HK-2 (cell line): ENCODE measurements at regions not wholly inside any gene's neighbourhood (a gene's known extent, or its start where the extent isn't known, plus 50 kb on each side); places are given as distances from the start of the nearest gene placed in this dataset.
"Not testable (repeated sequence)": the region's sequence is repeated elsewhere in the genome, so short reads cannot be mapped to it uniquely, and the experiment has no call there.

ENCODE experiments used
- DNase-seq: peaks from one replicate; pipeline ENCODE4 v3.0.0-alpha.2; 2018; ENCODE audit not compliant: unreplicated experiment

DNA sequence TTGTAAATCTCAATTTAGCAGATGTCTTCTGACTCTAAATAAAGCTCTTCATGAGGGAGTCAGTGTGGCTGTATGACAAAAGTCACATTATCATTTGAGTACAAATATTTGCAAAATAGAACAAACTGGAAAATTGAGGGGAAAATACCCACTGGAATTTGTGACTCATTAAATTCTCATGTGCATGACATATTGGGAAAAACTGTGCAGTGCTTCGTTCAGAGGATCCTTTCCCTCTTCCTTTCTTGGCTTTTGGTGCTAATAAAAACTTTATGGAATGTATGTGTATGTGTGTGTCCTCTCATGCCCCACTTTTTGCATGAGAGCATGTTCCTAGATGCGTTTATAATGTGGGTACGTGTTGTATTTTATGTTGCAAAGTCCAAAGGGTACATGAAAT is 267.8 kb downstream of the KTN1 start:
- DNase-seq: no peak

DNA sequence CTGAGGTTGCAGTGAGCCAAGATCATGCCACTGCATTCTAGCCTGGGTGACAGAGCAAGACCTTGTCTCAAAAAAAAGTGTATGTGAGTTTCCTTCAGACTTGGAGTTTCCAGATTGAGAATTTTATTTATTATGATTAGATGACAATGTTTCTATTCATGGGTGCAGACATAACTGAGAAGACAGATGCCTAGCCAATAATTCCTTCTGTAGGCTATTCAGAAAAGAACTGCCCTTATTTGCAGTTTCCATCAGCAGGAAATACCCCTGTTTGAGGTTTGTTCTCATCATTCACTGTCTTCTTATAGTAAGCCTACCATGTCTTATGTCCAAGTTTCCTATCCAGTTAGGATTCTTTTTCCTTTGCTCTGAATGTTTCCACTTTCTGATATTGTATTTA is 269.0 kb downstream of the KTN1 start:
- DNase-seq: no peak

DNA sequence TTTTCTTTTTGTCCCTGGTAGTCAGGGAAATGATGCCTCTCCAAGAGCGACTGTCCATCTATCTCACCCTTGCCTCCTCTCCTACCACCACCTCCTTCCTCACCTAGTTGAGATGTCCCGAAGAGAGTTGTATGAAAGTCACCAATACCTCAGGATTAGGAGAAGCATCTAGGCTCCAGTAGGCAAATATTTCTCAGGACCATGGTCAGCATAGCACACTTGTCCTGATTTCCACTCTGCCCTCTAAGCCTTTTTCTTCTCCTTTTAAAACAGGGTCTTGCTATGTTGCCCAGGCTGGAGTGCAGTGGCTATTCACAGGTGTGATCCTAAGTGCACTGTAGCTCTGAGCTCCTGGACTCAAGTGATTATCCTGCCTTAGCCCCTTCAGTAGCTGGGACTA is 268.4 kb upstream of the PELI2 start:
- no peak for DNase-seq

DNA sequence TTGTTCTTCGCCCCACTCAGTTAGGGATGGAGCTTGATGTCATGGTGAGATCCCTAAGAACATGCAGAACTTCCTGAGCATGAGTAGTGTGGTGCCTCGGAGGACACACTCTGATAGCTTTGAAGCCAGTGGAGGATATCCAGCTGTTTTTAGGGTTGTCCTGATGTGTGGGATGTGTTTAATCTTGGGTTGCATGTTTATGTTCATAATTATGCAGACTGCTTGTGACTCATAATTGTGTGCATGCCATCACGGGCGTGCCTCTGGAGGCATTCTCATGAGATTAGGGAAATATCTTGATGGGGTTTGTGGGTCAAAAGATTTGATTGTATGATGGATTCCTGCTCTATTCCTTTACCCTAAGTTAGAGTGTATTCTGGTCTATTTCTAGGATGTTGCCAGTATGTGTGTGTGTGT is 267.4 kb upstream of the PELI2 start:
- DNase-seq: no peak

DNA sequence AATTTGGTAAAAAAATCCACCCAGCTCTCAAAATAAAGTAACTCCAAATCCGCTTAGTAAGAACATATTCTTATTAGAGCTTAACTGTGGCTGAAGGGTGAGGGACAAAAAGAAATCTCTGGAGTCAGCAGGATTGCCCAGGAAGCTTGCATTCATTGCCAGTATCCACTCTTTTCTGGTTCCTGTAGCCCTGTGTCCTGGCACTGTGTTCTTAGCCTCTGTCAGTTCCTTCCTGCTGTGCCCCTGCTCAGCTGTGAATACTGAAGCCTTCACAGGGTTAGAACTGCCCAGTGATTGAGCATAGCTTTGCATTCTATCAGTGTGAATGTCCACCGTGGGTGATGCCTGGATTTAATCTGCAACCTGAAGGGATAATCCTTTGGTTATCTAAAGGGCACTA is 266.9 kb upstream of the PELI2 start:
- DNase-seq: no peak

DNA sequence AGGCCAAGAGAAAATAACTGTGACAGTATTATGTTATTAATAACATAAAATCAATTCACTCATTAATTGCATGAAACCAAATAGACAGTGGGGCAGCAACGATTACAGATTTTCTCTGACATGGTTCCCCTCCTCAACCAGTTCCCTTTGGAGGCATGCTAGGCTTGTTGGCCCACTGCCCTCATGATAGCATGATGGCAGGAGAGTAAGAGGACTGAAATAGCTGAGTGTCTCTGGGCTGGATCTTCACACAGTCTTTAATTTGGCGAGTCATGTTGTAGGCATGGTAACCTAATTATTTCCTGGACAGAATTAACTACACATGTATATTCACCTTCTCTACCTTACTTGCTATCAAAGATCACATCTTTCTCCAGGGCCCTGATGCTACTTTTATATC is 266.2 kb upstream of the PELI2 start:
- no peak for DNase-seq

DNA sequence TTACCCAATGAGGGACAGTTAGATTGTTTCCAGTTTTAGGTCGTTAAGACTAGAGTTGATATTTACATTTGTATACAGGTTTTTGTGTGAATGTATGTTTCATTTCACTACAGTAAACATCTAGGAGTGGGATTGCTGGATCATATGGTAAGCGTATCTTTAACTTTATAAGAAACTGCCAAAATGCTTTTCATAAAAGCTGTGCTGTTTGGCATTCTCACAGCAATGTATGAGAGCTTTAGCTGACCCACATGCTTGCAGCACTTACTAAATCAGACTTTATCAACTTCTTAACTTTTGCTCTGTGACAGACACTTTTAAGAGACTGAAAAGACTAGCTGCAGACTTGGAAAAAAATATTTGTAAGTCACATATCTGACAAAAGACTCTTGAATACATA is 262.5 kb upstream of the PELI2 start:
- DNase-seq: no peak

DNA sequence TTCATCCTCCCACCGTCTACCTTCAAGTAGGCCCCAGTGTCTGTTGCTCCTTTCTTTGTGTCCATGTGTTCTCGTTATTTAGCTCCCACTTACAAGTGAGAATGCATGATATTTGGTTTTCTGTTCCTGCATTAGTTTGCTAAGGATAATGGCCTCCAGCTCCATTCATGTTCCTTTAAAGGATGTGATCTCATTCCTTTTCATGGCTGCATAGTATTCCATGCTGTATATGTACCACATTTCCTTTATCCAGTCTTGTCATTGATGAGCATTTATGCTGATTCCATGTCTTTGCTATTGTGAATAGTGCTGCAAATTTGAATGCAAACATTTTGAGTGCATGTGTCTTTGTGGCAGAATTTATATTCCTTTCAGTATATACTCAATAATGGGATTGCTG is 259.6 kb upstream of the PELI2 start:
- no peak for DNase-seq

DNA sequence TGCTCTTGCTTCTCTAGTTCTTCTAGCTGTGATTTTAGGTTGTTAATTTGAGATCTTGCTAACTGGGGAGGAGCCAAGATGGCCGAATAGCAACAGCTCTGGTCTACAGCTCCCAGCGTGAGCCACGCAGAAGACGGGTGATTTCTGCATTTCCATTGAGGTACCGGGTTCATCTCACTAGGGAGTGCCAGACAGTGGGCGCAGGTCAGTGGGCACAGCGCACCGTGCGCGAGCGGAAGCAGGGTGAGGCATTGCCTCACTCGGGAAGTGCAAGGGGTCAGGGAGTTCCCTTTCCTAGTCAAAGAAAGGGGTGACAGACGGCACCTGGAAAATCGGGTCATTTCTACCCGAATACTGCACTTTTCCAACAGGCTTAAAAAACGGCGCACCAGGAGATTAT is 256.6 kb upstream of the PELI2 start:
- DNase-seq: not testable (repeated sequence)

DNA sequence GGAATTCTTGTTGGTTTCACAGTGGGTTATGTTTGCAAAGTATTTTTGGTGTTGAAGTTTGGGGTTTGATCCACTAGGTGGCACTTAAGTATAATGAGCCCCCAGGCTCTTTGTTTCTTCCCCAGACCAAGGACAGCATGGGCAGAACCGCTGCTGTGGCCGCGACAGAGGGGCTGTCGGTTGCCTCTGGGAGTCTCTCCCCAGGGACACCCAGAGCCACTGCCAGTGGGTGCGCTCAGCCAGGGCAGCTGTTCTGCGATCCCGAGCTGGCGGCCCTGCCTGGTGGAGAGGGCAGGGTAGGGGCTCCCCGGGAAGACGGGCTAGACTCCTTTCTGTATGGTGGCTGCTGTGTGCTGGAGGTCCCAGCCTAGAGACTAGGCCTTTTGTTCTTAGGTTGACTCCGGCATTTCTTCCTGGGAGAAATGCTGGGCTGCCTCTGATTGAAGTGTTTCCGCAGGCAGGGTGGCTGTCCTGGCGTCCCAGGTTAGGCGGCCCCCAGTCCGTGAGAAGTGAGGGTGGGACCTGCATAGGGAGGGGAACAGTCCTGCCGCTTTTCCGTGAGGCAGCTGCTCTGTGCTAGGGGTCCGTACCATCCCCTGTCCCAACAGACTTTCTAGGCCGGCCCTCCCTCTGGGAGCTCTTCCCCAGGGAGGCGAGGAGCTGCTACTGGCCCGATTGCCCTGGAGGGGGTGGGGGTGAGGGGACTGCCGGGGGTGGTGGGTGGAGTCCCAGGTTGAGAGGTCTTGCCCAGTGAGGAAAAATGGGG is 253.1 kb upstream of the PELI2 start:
- no peak for DNase-seq

DNA sequence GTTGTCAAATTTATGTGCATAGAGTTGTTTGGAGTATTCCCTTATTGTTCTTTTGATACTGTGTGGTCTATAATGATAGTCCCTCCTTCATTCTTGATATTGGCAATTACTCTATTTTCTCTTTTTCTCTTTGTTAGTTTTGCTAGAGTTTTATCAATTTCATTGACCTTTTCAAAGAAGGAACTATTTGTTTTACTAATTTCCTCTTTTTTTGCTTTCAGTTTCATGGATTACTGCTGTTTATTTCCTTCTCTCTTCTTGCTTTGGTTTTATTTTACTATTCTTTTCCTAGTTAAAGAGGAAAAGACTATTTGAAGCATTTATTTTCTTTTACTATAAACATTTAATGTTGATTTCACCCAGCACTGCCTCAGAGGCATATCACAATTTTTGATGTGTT is 250.9 kb upstream of the PELI2 start:
- no peak for DNase-seq

DNA sequence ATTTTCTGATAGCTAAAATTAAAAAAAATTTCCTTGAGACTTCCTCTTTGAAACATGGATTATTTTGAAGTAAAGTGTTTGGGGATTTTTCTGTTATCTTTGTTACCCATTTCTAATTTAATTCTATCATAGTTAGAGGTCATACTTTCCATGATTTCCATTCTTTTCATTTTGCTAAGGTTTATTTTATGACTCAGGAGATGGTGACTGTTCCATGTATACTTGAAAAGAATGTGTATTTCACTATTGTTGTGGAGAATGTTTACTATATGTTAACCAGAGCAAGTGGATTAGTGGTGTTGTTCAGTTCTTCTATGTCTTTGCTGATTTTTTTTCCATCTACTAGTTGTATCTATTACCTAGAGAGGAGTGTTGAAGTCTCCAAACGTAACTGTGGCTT is 250.5 kb upstream of the PELI2 start:
- no peak for DNase-seq

DNA sequence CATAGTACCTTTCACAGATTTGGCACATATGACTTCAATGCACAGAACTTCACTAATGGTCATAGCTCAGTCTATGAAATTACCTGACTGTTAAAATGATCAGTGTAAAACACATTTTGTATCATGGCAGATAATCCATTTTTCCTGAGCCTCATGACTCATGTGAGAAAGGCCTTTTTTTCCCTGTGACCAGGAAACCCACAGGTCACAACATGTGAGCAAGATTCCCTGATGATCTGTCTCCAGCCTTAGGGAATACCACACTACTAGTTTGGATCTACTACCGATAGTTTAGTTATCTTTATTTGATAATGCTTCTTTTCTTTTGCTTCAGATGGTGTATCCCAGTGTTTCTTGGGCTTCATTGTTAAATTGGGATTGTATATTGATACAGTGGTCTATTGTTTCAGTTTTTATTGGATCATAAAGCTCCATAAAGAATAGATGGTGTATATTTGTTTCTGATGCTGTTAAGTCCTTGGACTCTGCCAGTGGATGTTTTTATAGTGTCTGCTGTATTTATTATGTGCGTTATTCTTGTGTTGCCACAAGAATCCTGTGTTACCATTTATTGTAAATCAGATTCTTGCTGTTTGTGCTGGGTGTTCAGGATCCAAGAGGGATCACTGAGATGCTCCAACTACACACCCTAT is 248.7 kb upstream of the PELI2 start:
- no peak for DNase-seq

DNA sequence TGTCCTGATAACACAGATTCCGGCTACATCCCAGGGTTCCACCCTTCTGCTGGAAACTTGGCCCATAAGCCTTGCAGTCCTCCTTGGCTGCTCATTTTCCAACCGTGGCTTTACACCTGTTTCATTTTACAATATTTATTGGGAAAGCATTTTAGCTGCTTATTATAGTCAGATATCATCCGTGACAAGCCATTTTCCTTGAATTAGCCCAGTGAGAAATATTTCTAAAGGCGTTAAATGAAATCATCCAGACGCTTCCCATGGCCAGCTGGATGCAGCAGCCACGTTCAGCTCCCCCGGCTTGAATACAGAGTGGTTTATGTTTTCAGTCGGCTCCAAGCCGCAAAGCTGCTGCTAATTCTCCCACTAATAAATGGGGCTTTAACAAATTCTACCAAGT is 245.0 kb upstream of the PELI2 start:
- no peak for DNase-seq

DNA sequence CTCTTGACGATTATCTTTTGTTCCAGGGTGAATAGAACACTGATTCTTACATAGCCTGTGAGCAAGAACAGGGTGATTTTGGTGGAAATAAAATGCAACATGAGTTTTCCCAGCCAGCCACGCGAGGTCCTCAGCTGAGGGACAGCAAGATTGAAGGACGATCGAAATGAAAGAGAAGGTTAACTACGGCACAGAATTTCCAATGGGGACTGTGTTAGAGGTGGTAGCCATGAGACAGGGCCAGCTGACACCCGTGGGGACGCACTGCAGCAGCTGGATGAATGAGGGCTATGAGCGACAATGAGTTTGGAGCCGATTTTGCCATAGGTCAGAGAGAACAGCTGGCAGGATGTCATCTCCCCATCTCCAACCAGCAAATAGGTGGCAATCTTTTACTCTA is 243.4 kb upstream of the PELI2 start:
- no peak for DNase-seq

DNA sequence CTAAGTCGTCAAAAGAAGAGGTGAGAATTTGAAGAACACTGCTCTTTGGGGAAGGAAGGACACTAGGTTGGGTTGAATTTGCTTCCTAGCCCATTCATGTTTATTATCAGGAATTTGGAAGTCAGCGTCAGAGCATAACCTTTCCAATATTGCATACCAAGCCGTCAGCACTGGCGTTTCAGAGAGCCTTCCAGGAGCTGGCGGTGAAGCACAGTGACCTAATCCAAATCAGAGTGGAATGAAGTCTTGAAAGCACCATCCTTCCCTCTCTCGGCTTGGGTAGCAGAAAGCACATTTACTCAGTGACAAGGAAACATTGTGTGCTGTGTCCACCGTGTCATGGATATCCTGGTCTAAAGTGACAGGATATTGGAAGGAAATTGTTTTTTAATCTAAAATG is 240.3 kb upstream of the PELI2 start:
- no peak for DNase-seq

DNA sequence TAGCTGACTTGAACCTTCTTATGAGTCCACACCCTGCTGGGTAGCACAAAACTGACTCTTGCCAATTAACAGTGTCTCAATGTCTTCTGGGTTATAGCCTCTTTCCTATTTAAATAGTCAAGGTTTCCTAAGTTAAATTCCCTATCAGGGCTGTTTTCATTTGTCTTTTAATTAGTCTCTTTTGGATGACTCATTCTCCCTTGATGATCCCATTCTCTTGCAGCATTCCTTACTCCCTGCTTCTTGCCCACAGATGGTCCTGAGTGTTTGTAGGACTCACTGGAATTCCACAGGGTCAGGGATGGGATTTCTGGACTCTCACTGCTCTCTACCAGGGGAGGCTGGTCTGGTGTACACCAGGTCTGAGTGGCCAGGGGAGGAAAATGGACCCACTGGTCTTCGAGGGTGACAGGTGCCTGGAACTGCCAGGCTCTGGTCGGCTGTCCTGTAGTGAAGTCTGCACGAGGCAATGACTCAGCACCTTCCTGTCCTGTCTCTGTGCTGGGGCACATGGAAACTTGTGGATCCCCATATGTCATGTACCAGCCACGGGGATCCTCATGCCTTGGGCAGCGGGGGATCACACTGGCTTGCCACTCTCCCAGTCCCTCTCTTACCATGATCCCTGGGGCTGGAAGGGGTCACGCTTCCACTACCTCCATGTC is 236.5 kb upstream of the PELI2 start:
- peak; percentile 8 for DNase-seq

DNA sequence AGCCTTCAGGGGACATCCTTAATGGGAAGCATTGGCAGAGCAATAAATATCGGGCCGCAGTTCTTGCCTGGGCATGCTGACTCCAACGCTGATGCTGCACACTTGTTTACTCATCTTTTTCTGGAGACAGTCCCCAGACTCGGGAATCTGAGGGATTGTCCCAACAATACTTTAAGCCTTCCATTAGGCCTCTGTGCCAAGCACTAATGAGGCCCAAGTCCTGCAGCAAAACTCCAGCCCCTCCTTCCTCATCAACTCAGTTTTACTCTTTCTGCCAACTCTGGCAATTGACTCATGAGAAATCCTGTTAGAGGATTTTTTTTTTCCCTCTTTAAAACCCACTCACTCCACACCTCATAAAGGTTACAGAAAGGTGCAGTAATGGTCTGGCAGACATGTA is 233.4 kb upstream of the PELI2 start:
- no peak for DNase-seq

DNA sequence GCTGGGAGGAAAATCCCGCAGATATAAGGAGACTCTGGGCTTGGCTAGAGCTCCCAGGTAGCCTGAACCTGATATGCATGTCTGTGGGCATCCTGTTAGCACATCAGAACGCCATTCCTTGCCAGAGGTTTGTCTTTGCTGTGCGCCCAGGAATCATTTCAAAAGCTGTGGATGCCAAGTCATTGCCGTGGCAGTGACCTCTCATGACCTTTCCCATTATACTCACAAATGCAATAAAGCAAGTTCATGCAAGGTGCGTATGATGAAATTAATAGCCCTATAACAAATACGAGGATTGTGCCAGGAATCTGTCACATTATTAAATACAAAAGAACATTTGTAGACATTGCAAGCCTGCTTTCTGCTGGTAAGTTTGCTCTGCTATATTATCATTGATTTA is 229.1 kb upstream of the PELI2 start:
- no peak for DNase-seq

DNA sequence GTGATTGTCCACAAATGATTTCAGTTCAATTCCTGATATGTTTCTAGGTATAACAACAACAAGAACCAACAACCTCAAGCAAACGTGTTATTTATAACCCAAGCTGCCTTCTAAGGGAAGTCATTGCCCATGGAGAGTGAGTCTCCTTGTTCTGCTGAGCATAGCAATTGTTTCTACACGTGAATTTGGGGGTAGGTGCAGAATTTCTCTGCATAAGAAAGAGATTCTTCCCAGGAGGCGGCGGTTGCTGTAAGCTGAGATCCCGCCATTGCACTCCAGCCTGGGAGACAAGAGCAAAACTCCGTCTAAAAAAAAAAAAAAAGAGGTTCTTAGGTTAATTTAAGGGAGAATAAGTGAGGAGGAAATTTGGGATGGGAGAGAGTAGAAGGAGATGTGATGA is 226.5 kb upstream of the PELI2 start:
- no peak for DNase-seq

DNA sequence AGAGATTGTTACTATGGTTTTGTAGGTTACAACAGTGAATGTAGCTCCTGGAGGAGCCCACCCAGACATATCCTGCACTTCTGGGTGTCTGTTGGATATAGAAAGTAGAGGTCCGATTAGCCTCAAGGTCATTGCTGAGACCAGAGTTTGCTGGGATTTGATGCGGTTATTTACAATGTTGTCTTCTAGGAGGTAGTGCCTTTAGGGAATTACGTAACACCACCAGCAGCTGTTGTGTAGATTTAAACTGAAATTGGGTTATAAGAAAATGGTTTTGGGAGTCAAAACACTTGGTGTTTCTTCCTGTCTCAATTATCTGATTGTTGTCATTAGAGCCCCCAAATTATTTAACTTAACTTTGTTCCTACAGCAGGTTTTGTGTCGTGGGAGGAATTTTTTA is 225.3 kb upstream of the PELI2 start:
- DNase-seq: no peak

DNA sequence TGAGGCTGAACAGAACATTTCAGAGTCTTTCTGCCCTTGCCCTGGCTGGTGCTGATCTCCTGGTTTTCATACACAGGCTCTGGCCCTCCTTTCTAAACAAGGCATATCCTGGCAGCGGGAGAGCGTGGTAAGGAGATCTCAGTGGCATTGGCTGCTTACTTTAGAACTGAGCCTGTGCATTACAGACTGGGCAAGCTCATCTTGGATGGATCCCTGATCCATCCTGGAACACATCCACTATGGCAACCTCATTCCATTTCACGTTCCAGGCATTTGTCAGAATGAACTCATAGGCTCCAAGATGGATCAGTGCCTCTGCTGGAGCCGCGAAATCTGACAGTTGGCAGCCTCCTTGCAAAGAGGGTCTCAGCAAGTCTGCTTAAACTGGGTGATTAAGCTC is 224.5 kb upstream of the PELI2 start:
- no peak for DNase-seq

DNA sequence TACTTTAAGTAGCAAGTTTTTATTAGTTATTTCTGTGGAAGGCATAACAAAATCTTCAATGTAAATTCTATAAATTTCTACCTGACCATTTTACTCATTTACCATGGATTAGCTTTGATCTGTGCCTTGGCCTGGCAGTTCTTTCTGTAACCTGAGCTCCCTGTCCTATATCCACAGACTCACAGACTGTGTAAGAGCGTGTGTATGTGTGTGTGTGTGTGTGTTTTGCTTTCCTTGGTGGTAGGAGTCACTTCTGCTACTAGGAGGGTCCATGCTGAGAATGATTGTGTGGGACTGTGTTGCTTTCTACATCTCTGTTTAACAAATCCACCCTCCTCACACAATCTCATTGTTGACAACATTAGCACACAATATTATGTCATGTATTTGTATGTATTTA is 221.2 kb upstream of the PELI2 start:
- DNase-seq: no peak
